ENCODE measurements at regions not wholly inside any gene's neighbourhood (a gene's known extent, or its start where the extent isn't known, plus 50 kb on each side); places are given as distances from the start of the nearest gene placed in this dataset.

GRCh38 chr7:138304071-138304320 is 156.1 kb upstream of the TRIM24 start:
- peaks cover 0 to 8% (median 0%) of the 10 kb centered on the region in 12 donors for H3K9me3 ChIP-seq
- 96 to 100% (median 97%) methylated on average over 1 of the region's 1 CpG for WGBS, 4 donors
- H3K36me3 ChIP-seq, result no peaks in the 10 kb centered on the region
- TF ChIP-seq POLR2A (IDR thresholded peaks at IDR 0.05) (no peak), CTCF (IDR thresholded peaks at IDR 0.05) (no peak)
- H3K4me1 ChIP-seq, result no peaks in the 10 kb centered on the region
- ATAC-seq, result no peak
- H3K27ac ChIP-seq, result no peak overlapping the region
- H3K4me3 ChIP-seq, result no peak overlapping the region
- no peak for DNase-seq
- H3K27me3 ChIP-seq, result no peaks in the 10 kb centered on the region
- intact Hi-C loops (cut with DNase I), result no loop called here

GRCh38 chr7:138307633-138308032 is 152.4 kb upstream of the TRIM24 start:
- H3K9me3 ChIP-seq, result peaks cover 0 to 8% (median 0%) of the 10 kb centered on the region in 12 donors
- H3K27me3 ChIP-seq, result no peaks in the 10 kb centered on the region
- H3K4me3 ChIP-seq, result no peak overlapping the region
- no peaks in the 10 kb centered on the region for H3K36me3 ChIP-seq
- H3K27ac ChIP-seq, result no peak overlapping the region
- no peak for ATAC-seq
- TF ChIP-seq CTCF (IDR thresholded peaks at IDR 0.05) (no peak), POLR2A (IDR thresholded peaks at IDR 0.05) (no peak)
- no peak for DNase-seq
- H3K4me1 ChIP-seq, result no peaks in the 10 kb centered on the region
- 82 to 85% (median 84%) methylated on average over 3 of the region's 3 CpGs for WGBS, 4 donors
- intact Hi-C loops (cut with DNase I), result no loop called here

GRCh38 chr7:138308136-138308535 is 151.9 kb upstream of the TRIM24 start:
- Histone ChIP-seq H3K36me3 (no peaks in the 10 kb centered on the region), H3K9me3 (peaks cover 0 to 8% (median 0%) of the 10 kb centered on the region in 12 donors), H3K4me3 (no peak overlapping the region), H3K27ac (no peak overlapping the region), H3K27me3 (no peaks in the 10 kb centered on the region), H3K4me1 (no peaks in the 10 kb centered on the region)
- no peak for ATAC-seq
- intact Hi-C loops (cut with DNase I), result no loop called here
- DNase-seq, result no peak
- 84 to 96% (median 94%) methylated on average over 1 of the region's 1 CpG for WGBS, 4 donors
- no peak for TF ChIP-seq CTCF (IDR thresholded peaks at IDR 0.05)

GRCh38 chr7:138309186-138309585 is 150.9 kb upstream of the TRIM24 start:
- 86 to 92% (median 89%) methylated on average over 2 of the region's 2 CpGs for WGBS, 4 donors
- Histone ChIP-seq H3K4me1 (no peaks in the 10 kb centered on the region), H3K4me3 (no peak overlapping the region), H3K9me3 (peaks cover 0 to 5% (median 0%) of the 10 kb centered on the region in 12 donors), H3K27ac (no peak overlapping the region), H3K27me3 (no peaks in the 10 kb centered on the region), H3K36me3 (no peaks in the 10 kb centered on the region)
- no peak for TF ChIP-seq CTCF (IDR thresholded peaks at IDR 0.05)
- no peak for TF ChIP-seq POLR2A (IDR thresholded peaks at IDR 0.05)
- DNase-seq (no peak), ATAC-seq (no peak)
- intact Hi-C loops (cut with DNase I), result no loop called here
